NCI-H1417 (cell line): ENCODE measurements at regions not wholly inside any gene's neighbourhood (a gene's known extent, or its start where the extent isn't known, plus 50 kb on each side); places are given as distances from the start of the nearest gene placed in this dataset.
A peak's percentile ranks its signal among the peaks of the same experiment; 100 is the strongest.
"Not testable (repeated sequence)": the region's sequence is repeated elsewhere in the genome, so short reads cannot be mapped to it uniquely, and the experiment has no call there.

ENCODE experiments used
- DNase-seq, 3 experiments: peaks; one replicate each; lab custom pipeline; 2025; lab: John Stamatoyannopoulos, UW

DNA sequence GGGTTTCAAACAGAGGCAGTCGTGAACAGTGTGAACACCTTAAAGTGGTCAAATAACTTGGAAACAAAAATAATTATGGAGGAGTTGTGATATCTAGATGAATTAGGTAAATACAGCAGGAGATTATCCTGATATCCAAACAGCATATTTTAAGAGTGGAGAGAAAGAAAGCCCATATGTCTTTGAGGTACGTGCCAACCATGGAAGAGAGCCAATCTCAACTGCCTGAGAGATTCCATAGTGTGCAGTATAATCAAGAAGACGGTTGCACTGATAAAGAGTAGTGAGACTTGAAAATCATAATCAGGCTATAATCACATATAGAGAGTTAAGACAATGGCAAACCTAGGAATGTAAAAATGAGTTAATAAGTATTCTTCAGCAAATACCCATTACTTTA, 472.8 kb upstream of the SLITRK5 start:
- DNase-seq: no peak

DNA sequence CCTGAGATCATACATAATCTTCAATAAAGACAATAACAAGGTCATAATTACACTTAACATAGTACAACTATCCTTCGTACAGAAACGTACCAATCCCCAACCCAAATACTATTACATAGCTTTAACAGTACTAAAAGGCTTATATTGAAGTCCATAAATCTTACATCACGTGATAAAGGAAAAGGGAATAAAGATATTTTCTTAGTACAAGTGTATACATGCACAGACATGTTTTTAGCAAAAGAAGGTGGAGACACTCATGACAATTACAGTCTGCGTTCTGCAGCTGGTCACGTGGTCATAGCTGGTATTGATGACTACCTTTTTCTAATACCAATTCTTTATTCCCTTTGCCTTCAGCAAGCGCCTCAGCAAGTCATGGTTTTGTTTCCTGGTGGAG, 464.5 kb upstream of the SLITRK5 start:
- DNase-seq: no peak

DNA sequence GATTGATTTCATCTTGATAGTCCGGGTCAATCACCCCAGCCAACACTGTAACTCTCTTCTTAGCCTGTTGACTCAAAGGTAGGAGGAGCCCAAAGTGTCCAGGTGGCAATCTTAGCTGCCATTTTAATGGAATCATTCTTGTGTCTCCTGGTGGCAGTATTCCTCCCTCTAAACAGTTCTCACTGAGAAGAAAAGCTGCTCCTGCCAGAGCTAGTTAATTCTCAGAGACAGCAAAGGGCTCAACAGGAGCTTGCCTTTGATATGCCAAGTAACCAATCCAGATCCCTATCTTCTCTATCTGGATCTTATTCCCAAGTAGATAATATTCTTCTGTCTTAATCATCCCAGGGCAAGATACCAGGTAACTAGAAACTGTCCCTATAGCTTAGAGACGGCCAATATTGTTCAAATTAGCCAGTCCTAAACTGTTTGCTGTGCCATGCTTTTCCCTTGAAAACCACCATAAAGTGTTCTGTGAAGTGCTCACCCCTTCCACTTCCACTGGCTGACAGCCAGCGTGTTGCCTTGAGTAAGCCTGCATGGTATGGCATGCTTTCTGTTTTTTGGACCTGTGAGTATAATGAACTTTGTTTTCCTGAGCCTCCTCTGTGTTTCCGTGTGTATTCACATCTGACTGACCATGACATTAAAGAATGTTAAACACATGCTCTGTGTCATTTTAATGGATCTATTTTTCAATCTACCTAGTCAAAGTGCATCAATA, 463.7 kb upstream of the SLITRK5 start:
- DNase-seq: no peak

DNA sequence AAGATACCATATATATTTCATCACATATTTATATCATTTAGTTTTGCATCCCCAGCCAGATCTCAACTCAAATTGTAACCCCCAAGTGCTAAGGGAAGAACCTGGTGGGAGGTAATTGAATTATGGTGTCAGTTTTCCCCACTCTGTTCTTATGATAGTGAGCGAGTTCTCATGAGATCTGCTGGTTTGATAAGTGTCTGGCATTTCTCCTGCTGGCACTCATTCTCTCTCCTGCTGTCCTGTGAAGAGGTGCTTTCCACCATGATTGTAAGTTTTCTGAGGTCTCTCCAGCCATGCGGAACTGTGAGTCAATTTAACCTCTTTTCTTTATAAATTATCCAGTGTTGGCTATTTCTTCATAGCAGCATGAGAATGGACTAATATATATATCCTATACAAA, 462.5 kb upstream of the SLITRK5 start:
- DNase-seq: no peak

DNA sequence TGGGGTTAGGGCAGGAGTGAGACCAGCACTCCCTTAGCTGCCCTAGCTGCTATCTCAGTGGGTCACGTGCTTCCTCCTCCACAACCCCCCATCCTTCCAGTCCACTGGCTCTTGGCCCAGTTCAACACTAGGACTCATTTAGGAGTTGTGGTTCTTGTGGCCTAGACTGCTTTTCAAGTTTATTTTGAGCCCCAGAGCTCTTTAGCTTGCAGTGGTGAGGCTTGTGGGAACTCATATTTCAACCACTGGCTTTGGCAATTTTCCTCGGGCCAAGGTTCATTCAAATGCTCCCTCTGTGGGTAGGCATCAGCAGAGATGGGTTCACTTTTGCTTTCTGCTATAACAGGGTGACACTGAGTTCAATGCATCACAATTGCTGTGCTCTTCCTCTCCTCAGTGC, 436.2 kb upstream of the SLITRK5 start:
- no peak for DNase-seq

DNA sequence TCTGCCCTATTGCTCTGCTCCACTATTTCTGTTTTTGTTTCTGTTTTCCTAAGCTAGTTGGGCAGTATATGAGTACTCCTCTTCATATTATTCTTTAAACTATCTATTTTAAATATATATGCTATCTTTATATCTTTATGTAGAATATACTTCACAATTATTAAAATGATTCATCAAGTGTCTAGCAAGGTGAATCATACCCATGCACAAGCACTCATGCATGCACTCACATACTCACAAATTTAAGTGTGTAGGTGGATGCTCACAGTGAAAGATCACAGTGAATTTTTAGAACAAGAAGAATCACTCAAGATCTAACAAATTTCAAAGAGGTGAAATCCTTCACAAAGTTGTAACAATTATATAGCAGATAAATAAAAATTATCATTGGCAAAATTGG, 435.6 kb upstream of the SLITRK5 start:
- DNase-seq: no peak

DNA sequence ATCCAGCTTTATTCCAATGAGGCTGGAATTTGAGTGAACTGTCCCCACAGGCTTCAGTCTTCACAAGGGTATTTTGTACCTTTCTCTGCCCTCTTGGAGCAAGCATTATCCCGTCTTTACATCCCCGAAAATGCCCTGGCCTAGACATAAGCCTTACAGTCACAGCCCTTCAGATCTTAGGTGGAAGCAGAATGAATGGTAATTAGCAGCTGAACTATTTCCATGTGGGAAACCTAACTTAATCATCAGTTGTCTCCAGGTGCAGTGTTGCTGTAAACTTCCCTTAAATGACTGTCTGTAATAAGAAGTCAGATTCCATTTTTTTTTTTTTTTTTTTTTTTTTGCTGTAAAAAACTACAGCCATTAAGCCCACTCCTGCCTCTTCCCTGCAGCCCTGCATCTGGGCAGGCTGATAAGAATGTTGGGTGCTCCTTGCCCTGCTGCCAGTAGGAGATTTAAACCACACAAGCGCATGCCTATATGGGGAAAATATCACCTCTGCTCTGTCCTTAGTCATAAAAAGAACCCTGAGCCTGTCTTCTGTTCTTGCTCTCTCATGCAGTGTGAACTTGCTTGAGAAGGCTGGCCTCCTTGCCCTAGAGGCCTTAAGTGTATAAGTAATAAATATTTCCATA, 426.8 kb upstream of the SLITRK5 start:
- DNase-seq: peak in 1 of 3 experiments; percentile 42

DNA sequence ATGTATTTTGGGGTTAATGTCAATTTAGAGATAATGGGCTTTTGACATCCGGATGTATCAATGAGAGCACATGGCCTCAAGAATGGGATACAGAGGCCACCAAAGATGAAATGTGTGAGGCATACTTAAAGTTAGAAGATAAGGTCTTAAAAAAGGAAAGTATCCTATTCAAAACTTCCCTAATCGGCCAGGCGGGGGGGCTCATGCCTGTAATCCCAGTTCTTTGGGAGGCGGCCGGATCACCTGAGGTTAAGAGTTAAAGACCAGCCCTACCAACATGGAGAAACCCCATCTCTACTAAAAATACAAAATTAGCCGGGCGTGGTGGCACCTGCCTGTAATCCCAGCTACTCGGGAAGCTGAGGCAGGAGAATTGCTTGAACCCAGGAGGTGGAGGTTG, 421.3 kb upstream of the SLITRK5 start:
- DNase-seq: not testable (repeated sequence)

DNA sequence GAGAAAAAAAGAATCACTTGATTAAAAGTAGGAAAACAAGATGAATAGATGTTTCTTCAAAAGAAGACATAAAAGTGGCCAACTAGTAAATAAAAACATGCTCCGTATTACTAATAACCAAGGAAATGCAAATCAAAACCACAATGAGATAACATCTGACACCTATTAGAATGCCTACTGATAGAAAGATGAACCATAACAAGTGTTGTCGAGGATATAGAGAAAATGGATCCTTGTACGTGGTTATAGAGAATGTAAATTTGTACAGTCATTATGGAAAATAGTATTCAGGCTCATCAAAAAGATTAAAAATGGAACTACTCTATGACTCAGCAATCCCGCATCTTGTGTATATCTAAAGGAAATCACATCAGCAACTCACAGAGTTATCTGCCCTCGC, 415.8 kb upstream of the SLITRK5 start:
- no peak for DNase-seq

DNA sequence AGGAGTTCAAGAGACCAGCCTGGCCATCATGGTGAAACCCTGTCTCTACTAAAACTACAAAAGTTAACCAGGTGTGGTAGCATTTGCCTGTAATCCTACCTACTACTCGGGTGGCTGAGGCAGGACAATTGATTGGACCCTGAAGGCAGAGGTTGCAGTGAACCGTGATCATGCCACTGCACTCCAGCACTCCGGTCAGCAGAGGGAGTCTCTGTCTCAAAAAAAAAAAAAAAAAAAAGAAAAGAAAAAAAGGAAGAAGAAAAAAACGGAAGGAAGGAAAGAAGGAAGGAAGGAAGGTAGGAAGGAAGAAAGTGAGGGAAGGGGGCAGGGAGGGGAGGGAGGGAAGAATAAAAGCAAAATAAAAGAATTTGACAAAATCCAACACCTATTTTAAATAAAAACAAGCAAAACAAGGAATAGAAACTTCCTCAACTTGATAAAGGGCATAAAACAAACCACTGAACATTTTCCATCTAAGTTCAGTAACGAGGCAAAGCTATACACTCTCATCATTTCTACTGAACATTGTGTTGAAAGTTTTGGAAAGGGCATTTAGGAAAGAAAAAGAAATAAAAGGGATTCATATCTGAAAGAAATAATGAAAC, 411.6 kb upstream of the SLITRK5 start:
- peak in 1 of 3 experiments; percentile 46 for DNase-seq

DNA sequence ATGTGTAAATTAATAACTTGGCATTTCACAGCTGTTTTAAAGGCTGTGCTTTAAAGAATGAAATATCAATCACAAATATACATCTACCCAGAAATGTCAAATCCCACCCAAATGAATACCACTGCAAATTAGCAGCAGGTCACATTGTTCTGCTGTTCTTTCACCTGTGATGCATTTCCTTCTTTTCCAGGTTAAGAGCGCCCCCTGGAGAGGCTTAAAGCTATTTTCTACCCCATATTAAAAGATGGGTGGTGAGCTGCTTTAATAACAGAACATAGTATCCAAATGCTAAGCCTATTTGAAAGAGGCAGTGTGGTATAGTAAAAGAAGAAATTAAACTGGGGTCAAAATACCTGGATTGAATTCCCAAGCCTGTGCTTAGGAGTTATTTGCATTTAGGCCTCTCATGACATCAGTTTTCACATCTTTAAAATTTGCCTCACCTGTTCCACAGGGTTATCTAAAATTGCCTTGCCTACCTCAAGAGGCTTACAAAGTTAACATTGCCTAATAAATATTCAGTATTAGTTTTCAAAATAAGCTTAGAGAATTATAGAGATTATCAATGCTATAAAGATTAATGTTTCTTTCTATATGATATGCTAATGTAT, 396.9 kb upstream of the SLITRK5 start:
- peak; percentile 37 to 91 (median 66) for DNase-seq

DNA sequence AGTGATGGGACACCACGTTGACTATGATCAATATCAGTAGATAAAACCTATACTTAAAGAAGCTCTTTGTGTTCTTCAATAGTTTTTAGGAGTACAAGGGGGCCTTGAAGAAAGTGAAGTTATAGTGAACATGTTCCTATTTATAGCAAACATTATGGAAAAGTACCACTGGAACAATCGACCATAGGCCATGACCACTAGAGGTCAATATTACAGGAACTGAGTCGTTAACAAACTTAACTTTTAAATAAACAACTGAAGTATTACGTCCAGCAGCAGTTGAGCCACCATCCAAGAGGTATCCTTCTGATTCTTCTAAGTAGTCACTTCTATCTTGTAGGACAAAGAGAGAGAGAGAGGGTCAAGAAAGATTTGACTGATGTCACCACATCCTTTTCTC, 391.0 kb upstream of the SLITRK5 start:
- no peak for DNase-seq

DNA sequence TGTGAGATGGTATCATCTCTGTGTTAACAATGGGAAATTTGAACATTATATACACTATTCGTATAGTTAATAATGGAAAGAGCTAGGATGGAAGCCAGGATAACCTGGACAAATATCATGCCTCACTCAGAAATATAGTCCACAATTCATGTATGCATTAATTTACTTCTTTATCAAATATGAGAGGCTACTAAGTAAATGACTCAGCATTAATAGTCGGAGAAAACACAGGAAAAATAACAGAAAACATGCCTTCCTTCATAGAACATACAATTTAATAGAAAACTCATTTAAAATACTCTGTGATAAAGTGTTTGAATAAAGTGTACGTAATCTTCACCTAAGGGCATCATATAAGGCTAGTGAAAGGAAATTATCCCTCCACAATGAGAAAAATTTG, 383.4 kb upstream of the SLITRK5 start:
- no peak for DNase-seq

DNA sequence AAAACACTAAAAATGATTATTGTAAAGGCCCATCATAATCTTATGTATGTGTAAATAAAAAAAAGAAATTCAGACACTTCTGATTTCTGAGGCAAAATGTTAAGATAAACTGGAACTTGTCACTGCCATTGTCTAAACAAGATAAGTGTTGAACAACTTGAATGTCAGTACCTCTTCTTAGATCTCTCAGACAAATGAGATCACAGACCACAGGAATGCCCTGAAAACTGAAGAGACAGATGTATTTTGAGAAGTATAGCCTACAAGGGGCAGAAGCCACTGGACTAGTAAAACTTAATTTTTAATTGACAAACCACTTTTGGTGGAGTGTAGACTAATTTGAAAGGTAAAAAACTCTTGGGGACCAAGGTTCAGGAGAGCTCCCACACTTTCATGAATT, 375.5 kb upstream of the SLITRK5 start:
- no peak for DNase-seq

DNA sequence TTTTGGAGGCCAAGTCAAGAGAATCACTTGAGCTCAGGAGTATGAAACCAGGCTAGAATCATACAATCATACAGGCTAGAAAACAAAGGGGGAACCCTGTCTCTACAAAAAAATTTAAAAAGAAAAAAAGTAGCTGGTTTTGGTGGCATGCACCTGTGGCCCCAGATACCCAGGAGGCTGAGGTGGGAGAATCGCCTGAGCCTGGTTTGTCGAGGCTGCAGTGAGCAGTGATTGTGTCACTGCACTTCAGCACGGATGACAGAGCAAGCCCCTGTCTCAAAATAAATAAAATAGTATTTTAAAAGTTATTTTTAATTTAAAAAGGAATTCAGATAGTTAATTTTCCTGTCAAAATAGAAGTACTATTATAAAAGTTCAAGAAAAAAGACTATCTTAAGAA, 369.1 kb upstream of the SLITRK5 start:
- no peak for DNase-seq

DNA sequence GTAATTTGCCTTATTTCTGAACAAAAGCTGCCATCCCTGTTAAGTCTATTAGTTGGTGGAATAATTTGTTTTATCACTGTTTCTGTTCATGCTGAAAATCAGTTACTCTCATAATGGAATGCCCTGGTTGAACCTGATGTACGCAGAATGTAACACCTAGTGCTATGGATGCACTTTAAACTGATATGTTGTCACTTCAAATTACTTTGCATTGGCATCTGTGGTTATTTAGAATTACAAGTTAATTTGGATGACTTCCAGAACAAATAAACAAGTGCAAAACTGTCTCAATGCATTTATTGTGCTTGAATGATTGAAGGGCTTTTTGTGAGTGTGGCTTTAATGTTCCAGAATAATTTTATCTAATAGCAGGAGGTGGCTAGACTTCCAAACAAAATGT, 368.2 kb upstream of the SLITRK5 start:
- peak in 1 of 3 experiments; percentile 42 for DNase-seq

DNA sequence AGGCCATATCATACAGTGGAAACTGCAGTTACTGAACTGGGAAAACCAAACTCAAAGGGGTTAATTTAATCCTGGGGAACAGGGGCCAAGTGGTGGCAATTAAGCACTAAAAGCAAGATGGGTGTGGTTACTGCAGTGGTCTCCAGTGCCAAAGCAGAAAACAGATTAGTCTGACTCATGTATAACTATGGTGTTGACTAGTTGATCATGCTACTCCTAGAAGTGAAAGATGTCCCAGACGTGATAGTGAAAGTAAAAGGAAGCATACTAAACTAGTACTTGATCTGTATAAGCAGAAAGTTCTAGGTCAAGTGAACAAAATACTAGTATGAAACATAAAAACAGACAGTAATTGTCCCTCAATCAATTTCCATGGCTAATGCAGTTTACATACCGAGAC, 360.0 kb upstream of the SLITRK5 start:
- DNase-seq: no peak

DNA sequence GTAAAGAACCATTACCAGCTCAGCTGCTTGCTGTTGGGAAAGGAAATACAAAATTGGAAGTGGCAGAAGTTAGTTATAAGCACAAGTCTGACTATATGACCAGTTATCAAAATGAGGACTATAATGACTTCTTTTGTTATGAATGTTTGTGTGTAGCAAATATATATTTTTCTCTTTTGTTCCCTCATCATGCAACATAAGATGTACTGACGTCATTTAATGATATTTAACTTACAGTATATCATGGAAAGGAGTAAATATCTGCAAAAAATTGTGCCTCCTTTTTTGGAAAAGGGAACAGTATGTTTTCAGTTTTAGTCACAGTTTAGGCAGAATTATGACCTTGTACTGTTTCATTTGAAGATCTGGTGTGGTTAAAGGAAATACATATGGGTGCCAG, 356.3 kb upstream of the SLITRK5 start:
- no peak for DNase-seq

DNA sequence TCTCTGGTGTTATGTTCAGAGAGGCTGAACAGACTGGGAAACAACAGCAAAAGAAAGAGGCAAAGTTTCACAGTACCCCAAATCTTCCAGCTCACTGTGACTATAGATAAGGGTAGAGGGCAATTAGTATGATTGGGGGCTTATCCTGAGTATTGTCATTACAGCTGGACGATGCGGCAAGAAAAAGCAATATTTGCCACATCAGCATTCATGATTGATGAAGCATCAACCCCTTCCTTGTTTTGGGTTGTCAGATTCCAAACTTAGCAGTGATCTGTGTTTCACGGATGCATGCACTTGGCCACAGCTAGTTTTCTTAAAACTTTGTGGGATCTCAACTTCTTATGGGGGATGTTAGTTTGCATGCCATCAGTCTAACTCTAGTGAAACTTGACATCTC, 348.8 kb upstream of the SLITRK5 start:
- DNase-seq: no peak

DNA sequence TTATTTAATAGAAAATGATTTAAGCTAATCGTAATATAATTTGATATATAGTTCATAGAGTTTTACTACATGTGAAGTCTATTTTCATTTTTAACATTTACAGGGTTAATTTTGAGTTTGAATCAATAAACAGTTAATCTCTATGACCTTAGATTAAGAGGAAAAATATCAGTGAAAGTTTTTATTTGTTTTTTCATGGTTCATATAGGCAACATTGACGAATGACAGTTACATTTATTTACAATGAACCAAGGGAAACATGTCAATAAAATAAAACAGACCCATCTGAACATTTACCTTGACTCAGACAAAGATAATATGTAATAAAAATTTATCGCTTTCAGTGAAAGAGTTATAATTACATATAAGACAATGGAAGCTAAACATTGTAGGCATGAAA, 346.6 kb upstream of the SLITRK5 start:
- DNase-seq: no peak

DNA sequence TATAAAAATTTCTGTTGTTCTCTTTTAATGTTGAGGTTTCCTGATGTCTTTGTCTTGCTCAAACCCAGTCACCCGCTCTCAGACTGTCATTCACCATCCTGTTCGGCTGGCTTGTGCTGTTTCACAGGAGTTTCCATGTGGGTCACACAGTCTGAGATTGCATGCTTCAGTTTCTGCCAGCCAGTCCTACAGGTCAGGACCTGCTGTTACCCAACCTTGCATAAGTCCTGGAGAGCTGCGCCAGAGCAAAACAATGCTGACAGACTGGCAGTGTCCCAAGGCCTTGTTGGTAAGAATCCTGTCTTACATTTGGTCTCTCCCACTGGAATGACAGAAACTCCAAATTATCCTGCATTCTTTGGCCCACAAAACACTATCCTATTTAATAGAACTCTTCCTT, 340.0 kb upstream of the SLITRK5 start:
- no peak for DNase-seq

DNA sequence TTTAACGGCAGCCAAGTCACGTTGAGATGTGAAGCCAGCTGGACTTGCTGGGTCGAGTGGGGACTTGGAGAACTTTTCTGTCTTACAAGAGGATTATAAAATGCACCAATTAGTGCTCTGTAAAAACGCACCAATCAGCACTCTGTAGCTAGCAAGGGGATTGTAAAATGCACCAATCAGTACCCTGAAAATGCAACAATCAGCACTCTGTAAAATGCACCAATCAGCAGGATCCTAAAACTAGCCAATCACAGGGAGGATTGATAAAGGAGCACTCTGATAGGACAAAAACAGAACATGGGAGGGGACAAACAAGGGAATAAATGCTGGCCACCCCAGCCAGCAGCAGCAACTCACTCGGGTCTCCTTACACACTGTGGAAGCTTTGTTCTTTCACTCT, 337.6 kb upstream of the SLITRK5 start:
- DNase-seq: no peak

DNA sequence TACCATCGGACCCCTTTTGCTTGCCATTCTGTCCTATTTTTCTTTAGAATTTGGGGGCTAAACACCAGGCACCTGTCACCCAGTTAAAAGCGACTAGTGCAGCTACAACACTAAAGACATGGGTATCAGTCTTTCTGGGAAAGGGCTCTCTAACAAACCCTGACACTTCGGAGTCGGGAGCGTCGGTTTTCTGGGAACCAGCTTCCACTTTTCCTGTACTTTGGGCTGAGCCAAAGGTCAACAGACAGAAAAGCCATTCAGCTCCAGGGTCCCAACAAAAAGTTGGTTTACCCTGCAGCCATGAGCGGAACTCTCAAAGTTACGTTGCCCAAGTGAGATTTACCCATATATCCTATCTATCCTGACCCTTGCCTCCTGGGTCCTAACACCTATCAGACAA, 337.0 kb upstream of the SLITRK5 start:
- DNase-seq: no peak
